ENCODE measurements at regions not wholly inside any gene's neighbourhood (a gene's known extent, or its start where the extent isn't known, plus 50 kb on each side); places are given as distances from the start of the nearest gene placed in this dataset.

DNA sequence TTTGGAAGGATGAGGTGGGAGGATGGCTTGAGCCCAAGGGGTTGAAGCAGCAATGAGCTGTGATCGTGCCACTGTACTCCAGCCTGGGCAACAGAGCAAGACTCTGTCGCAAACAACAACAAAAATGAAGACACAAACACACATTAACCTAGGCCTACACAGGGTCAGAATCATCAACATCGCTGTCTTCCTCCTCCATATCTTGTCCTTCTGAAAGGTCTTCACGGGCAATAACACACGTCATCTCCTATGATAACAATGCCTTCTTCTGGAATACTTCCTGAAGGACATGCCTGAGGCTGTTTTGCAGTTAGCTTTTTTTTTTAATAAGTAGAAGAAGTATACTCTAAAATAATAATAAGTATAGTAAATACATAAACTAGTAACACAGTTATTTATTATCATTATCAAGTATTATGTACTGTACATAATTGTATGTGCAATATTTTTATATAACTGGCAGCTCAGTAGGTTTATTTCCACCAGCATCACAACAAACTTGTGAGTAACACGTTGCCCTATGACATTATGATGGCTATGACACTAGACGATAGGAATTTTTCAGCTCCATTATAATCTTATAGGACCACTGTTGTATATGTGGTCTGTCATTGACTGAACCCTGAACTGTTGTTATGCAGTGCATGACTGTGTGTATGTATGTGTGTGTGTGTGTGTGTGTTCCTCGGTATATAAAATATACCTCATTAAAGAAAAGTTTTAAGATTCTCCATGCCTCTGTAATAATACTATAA lies 69.2 kb upstream of the MAML3 start:
- H3K9me3 Mint-ChIP-seq (ENCODE audit: insufficient read depth) = no peaks in the 10 kb centered on the region
- Histone ChIP-seq H3K9ac (ENCODE audit: low read length) (no peak overlapping the region), H3K79me2 (ENCODE audit: control insufficient read depth, insufficient read depth, low read length) (no peaks in the 10 kb centered on the region), H2AFZ (ENCODE audit: insufficient read depth, low read depth, low read length, poor library complexity, severe bottlenecking) (no peak overlapping the region), H3K4me2 (replicated peaks; ENCODE audit: low read depth, low read length, poor library complexity, severe bottlenecking) (no peak overlapping the region), H4K20me1 (ENCODE audit: control insufficient read depth, insufficient read depth, low read length, poor library complexity, severe bottlenecking) (no peaks in the 10 kb centered on the region), H3K4me3 (ENCODE audit: control extremely low read depth in 1 of 5, extremely low read depth in 1 of 5, insufficient read depth in 1 of 5, low read depth in 2 of 5, low read length in 4 of 5) (no peak overlapping the region), H3K27me3 (replicated peaks in 1 of 4; ENCODE audit: control extremely low read depth in 1 of 4, control insufficient read depth in 3 of 4, insufficient read depth in 4 of 4, low read length in 3 of 4) (peaks cover 0 to 3% (median 0%) of the 10 kb centered on the region in 4 experiments), H3K4me1 (ENCODE audit: control insufficient read depth in 2 of 2, insufficient read depth in 2 of 2, low read length in 2 of 2) (no peaks in the 10 kb centered on the region), H3K27ac (ENCODE audit: low read length in 2 of 2) (no peak overlapping the region), H3K36me3 (replicated peaks in 1 of 2; ENCODE audit: control extremely low read depth in 1 of 2, control insufficient read depth in 1 of 2, extremely low read depth in 1 of 2, insufficient read depth in 2 of 2, low read length in 1 of 2) (no peaks in the 10 kb centered on the region), H3K9me3 (ENCODE audit: control extremely low read depth in 1 of 3, control insufficient read depth in 2 of 3, insufficient read depth in 1 of 3, low read length in 2 of 3) (no peaks in the 10 kb centered on the region)
- H3K4me1 Mint-ChIP-seq = no peaks in the 10 kb centered on the region
- WGBS (ENCODE audit: insufficient coverage) = 100% methylated on average over 4 of the region's 8 CpGs
- DNase-seq (no peak), ATAC-seq (ENCODE audit: low read depth) (no peak)
- TF ChIP-seq, protein P1, sequence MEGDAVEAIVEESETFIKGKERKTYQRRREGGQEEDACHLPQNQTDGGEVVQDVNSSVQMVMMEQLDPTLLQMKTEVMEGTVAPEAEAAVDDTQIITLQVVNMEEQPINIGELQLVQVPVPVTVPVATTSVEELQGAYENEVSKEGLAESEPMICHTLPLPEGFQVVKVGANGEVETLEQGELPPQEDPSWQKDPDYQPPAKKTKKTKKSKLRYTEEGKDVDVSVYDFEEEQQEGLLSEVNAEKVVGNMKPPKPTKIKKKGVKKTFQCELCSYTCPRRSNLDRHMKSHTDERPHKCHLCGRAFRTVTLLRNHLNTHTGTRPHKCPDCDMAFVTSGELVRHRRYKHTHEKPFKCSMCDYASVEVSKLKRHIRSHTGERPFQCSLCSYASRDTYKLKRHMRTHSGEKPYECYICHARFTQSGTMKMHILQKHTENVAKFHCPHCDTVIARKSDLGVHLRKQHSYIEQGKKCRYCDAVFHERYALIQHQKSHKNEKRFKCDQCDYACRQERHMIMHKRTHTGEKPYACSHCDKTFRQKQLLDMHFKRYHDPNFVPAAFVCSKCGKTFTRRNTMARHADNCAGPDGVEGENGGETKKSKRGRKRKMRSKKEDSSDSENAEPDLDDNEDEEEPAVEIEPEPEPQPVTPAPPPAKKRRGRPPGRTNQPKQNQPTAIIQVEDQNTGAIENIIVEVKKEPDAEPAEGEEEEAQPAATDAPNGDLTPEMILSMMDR (IDR thresholded peaks at IDR 0.05) = no peak
- TF ChIP-seq EZH2 (IDR thresholded peaks at IDR 0.05; ENCODE audit: borderline replicate concordance, insufficient read depth, low read depth, low read length, poor library complexity, severe bottlenecking) = no peak
- intact Hi-C loops (cut with micrococcal nuclease) = no loop called here
- H3K27ac Mint-ChIP-seq = no peak overlapping the region
- CTCF ChIA-PET = no interaction called here
- peaks cover 4% of the 10 kb centered on the region for H3K27me3 Mint-ChIP-seq
- no peak overlapping the region for H3K4me3 Mint-ChIP-seq
- POLR2A ChIA-PET = no interaction called here

DNA sequence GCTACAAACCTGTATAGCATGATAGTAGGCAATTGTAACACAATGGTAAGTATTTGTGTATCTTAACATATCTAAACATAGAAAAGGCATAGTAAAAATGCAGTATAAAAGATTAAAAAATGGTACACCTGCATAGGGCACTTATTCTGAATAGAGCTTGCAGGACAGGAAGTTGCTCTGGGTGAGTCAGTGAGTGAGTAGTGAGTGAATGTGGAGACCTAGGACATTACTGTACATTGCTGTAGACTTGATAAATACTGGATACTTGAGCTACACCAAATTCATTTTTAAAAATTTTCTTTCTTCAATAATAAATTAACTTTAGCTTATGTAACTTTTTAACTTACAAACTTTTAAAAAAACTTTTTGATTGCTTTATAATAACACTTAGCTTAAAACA lies 68.2 kb upstream of the MAML3 start:
- POLR2A ChIA-PET = no interaction called here
- TF ChIP-seq EZH2 (IDR thresholded peaks at IDR 0.05; ENCODE audit: borderline replicate concordance, insufficient read depth, low read depth, low read length, poor library complexity, severe bottlenecking) = no peak
- TF ChIP-seq, protein P1 (IDR thresholded peaks at IDR 0.05) = no peak
- no peak for DNase-seq

More for the DNA sequence above, 68.2 kb upstream of the MAML3 start:
- no peak overlapping the region for H3K4me3 ChIP-seq (ENCODE audit: control extremely low read depth in 1 of 5, extremely low read depth in 1 of 5, insufficient read depth in 1 of 5, low read depth in 2 of 5, low read length in 4 of 5)
- H3K9me3 Mint-ChIP-seq (ENCODE audit: insufficient read depth) = no peaks in the 10 kb centered on the region
- no peak overlapping the region for H3K9ac ChIP-seq (ENCODE audit: low read length)
- H4K20me1 ChIP-seq (ENCODE audit: control insufficient read depth, insufficient read depth, low read length, poor library complexity, severe bottlenecking) = no peaks in the 10 kb centered on the region
- peaks cover 4% of the 10 kb centered on the region for H3K27me3 Mint-ChIP-seq
- no peak for ATAC-seq (ENCODE audit: low read depth)
- H3K79me2 ChIP-seq (ENCODE audit: control insufficient read depth, insufficient read depth, low read length) = no peaks in the 10 kb centered on the region
- H3K27me3 ChIP-seq (replicated peaks in 1 of 4; ENCODE audit: control extremely low read depth in 1 of 4, control insufficient read depth in 3 of 4, insufficient read depth in 4 of 4, low read length in 3 of 4) = peaks cover 0 to 3% (median 0%) of the 10 kb centered on the region in 4 experiments
- H3K4me1 ChIP-seq (ENCODE audit: control insufficient read depth in 2 of 2, insufficient read depth in 2 of 2, low read length in 2 of 2) = no peaks in the 10 kb centered on the region
- H3K36me3 ChIP-seq (replicated peaks in 1 of 2; ENCODE audit: control extremely low read depth in 1 of 2, control insufficient read depth in 1 of 2, extremely low read depth in 1 of 2, insufficient read depth in 2 of 2, low read length in 1 of 2) = no peaks in the 10 kb centered on the region
- no peaks in the 10 kb centered on the region for H3K9me3 ChIP-seq (ENCODE audit: control extremely low read depth in 1 of 3, control insufficient read depth in 2 of 3, insufficient read depth in 1 of 3, low read length in 2 of 3)
- H3K4me3 Mint-ChIP-seq = no peak overlapping the region
- intact Hi-C loops (cut with micrococcal nuclease) = no loop called here
- CTCF ChIA-PET = interaction anchor here (1.3 kb wide), 1 partner anchor 31 kb away, joined by 3 read pairs; no protein-coding TSS in a partner anchor
- H2AFZ ChIP-seq (ENCODE audit: insufficient read depth, low read depth, low read length, poor library complexity, severe bottlenecking) = no peak overlapping the region
- no peaks in the 10 kb centered on the region for H3K4me1 Mint-ChIP-seq
- H3K27ac ChIP-seq (ENCODE audit: low read length in 2 of 2) = no peak overlapping the region
- H3K27ac Mint-ChIP-seq = no peak overlapping the region
- no peak overlapping the region for H3K4me2 ChIP-seq (replicated peaks; ENCODE audit: low read depth, low read length, poor library complexity, severe bottlenecking)

Data from B cell (primary cell).